GM19238 (cell line): ENCODE measurements at regions not wholly inside any gene's neighbourhood (a gene's known extent, or its start where the extent isn't known, plus 50 kb on each side); places are given as distances from the start of the nearest gene placed in this dataset.
A peak's percentile ranks its signal among the peaks of the same experiment; 100 is the strongest.
"Not testable (repeated sequence)": the region's sequence is repeated elsewhere in the genome, so short reads cannot be mapped to it uniquely, and the experiment has no call there.

Source experiments
- DNase-seq: peaks from one replicate; pipeline ENCODE4 v3.0.0; 2011; ENCODE audit warnings: low spot score; ENCODE audit not compliant: insufficient read length

GRCh38 chr11:33971530-33971929 lies 79.7 kb upstream of the LMO2 start:
- not testable (repeated sequence) for DNase-seq

- DNase-seq: peak; percentile 41
Measured at GRCh38 chr11:33970984-33971466, 79.1 kb upstream of the LMO2 start.

- DNase-seq: no peak
Measured at GRCh38 chr11:33967451-33967850, 75.6 kb upstream of the LMO2 start.

GRCh38 chr11:33965032-33965431 lies 73.2 kb upstream of the LMO2 start:
- DNase-seq: no peak

- no peak for DNase-seq
Measured at GRCh38 chr11:33959855-33960400, 68.1 kb upstream of the LMO2 start.

- DNase-seq: no peak
Measured at GRCh38 chr11:33957304-33957917, 65.5 kb upstream of the LMO2 start.

- no peak for DNase-seq
Measured at GRCh38 chr11:33956611-33957010, 64.7 kb upstream of the LMO2 start.

GRCh38 chr11:33953289-33953688 lies 61.4 kb upstream of the LMO2 start:
- no peak for DNase-seq

- DNase-seq: no peak
Measured at GRCh38 chr11:33952805-33953204, 60.9 kb upstream of the LMO2 start.

GRCh38 chr11:33949252-33949913 lies 57.5 kb upstream of the LMO2 start:
- no peak for DNase-seq

- no peak for DNase-seq
Measured at GRCh38 chr11:33948494-33948893, 56.6 kb upstream of the LMO2 start.

GRCh38 chr11:33947918-33948317 lies 56.0 kb upstream of the LMO2 start:
- DNase-seq: not testable (repeated sequence)

GRCh38 chr11:33946930-33947329 lies 55.1 kb upstream of the LMO2 start:
- no peak for DNase-seq

- DNase-seq: no peak
Measured at GRCh38 chr11:33945481-33946268, 53.8 kb upstream of the LMO2 start.

GRCh38 chr11:33944693-33945424 lies 53.0 kb upstream of the LMO2 start:
- DNase-seq: no peak

GRCh38 chr11:33944345-33944692 lies 52.4 kb upstream of the LMO2 start:
- DNase-seq: no peak

GRCh38 chr11:33942954-33943353 lies 51.1 kb upstream of the LMO2 start:
- peak; percentile 41 for DNase-seq

- no peak for DNase-seq
Measured at GRCh38 chr11:33941637-33942160, 49.8 kb upstream of the LMO2 start.
